Left lung (tissue), 4 donors: ENCODE measurements at regions not wholly inside any gene's neighbourhood (a gene's known extent, or its start where the extent isn't known, plus 50 kb on each side); places are given as distances from the start of the nearest gene placed in this dataset.

Experiments used
- ATAC-seq: fragments of 200-7000 bp; cut with Tn5 transposase; one replicate; pipeline ENCODE4 v1.9.1; 2020; ENCODE audit warnings: moderate library complexity
- DNase-seq, 4 donors: peaks; one replicate each; pipeline ENCODE4 v3.0.0-alpha.2; 2013 to 2020
- H3K27ac ChIP-seq, 2 donors: fragments of 200-600 bp; sonication (generic) in 1 of 2; one replicate each; pipeline versions ENCODE4 v1.5.0 to v1.8.0; 2020 to 2021
- H3K27me3 ChIP-seq, 2 donors: fragments of 200-600 bp; sonication (generic) in 1 of 2; one replicate each; pipeline versions ENCODE4 v1.5.0 to v1.8.0; 2020 to 2021
- H3K36me3 ChIP-seq, 2 donors: fragments of 200-600 bp; sonication (generic) in 1 of 2; one replicate each; pipeline versions ENCODE4 v1.5.0 to v1.8.0; 2020 to 2021
- H3K4me1 ChIP-seq, 2 donors: fragments of 200-600 bp; one replicate each; pipeline ENCODE4 v1.8.0; 2021
- H3K4me3 ChIP-seq, 2 donors: fragments of 200-600 bp; sonication (generic) in 1 of 2; one replicate each; pipeline versions ENCODE4 v1.5.0 to v1.8.0; 2020 to 2021; ENCODE audit warnings: mild to moderate bottlenecking in 1 of 2
- H3K9me3 ChIP-seq, 2 donors: fragments of 200-600 bp; sonication (generic) in 1 of 2; one replicate each; pipeline versions ENCODE4 v1.5.0 to v1.8.0; 2020 to 2021
- CTCF ChIP-seq, 2 donors: fragments of 200-600 bp; sonication (generic) in 1 of 2; IDR thresholded peaks; one replicate each; pipeline versions ENCODE4 v1.5.0 to v1.8.0; 2021; ENCODE audit warnings: antibody characterized with exemption in 2 of 2
- intact Hi-C, 2 donors: fragments of 100-400 bp; cut with DNase I; formaldehyde crosslinking; loops; one replicate each; pipeline versions ENCODE4 v1.11.2 to v1.14.2; 2022
- donor health status: DM: no; HTN: yes; CAD: no.
- donor health status: DM: no; HTN: no; CAD: no.

- Histone ChIP-seq H3K27me3 (no peaks in the 10 kb centered on the region), H3K9me3 (no peaks in the 10 kb centered on the region), H3K36me3 (no peaks in the 10 kb centered on the region), H3K4me3 (no peak overlapping the region), H3K27ac (no peak overlapping the region), H3K4me1 (no peaks in the 10 kb centered on the region)
- no peak for TF ChIP-seq CTCF (IDR thresholded peaks at IDR 0.05)
- intact Hi-C loops: no loop called here
- DNase-seq: no peak
- no peak for ATAC-seq
Measured at GRCh38 chr21:15480160-15480559, 249.6 kb upstream of the USP25 start.

- Histone ChIP-seq H3K36me3 (no peaks in the 10 kb centered on the region), H3K4me1 (no peaks in the 10 kb centered on the region), H3K27ac (no peak overlapping the region), H3K27me3 (no peaks in the 10 kb centered on the region), H3K9me3 (no peaks in the 10 kb centered on the region), H3K4me3 (no peak overlapping the region)
- peak; percentile 85 to 86 for TF ChIP-seq CTCF (IDR thresholded peaks at IDR 0.05)
- DNase-seq: peak; percentile 79 to 90 (median 85)
- intact Hi-C loops: no loop called here
- peak; percentile 100 for ATAC-seq
Measured at GRCh38 chr21:15483138-15483780, 246.5 kb upstream of the USP25 start.

GRCh38 chr21:15486460-15487195, 243.2 kb upstream of the USP25 start:
- Histone ChIP-seq H3K9me3 (no peaks in the 10 kb centered on the region), H3K4me3 (no peak overlapping the region), H3K4me1 (no peaks in the 10 kb centered on the region), H3K36me3 (no peaks in the 10 kb centered on the region), H3K27ac (no peak overlapping the region), H3K27me3 (no peaks in the 10 kb centered on the region)
- intact Hi-C loops: no loop called here
- DNase-seq: peak in 1 of 4 donors; percentile 22
- no peak for TF ChIP-seq CTCF (IDR thresholded peaks at IDR 0.05)
- ATAC-seq: no peak

GRCh38 chr21:15487196-15487550, 242.6 kb upstream of the USP25 start:
- ATAC-seq: no peak
- Histone ChIP-seq H3K27me3 (no peaks in the 10 kb centered on the region), H3K9me3 (no peaks in the 10 kb centered on the region), H3K27ac (no peak overlapping the region), H3K4me1 (no peaks in the 10 kb centered on the region), H3K4me3 (no peak overlapping the region), H3K36me3 (no peaks in the 10 kb centered on the region)
- intact Hi-C loops: no loop called here
- no peak for TF ChIP-seq CTCF (IDR thresholded peaks at IDR 0.05)
- DNase-seq: no peak

- DNase-seq (no peak), ATAC-seq (no peak)
- H3K36me3 ChIP-seq: no peaks in the 10 kb centered on the region
- no peak overlapping the region for H3K4me3 ChIP-seq
- H3K4me1 ChIP-seq: no peaks in the 10 kb centered on the region
- no peak for TF ChIP-seq CTCF (IDR thresholded peaks at IDR 0.05)
- H3K9me3 ChIP-seq: no peaks in the 10 kb centered on the region
- intact Hi-C loops: no loop called here
- H3K27ac ChIP-seq: no peak overlapping the region
- no peaks in the 10 kb centered on the region for H3K27me3 ChIP-seq
Measured at GRCh38 chr21:15491100-15491499, 238.7 kb upstream of the USP25 start.
